ENCODE measurements at regions not wholly inside any gene's neighbourhood (a gene's known extent, or its start where the extent isn't known, plus 50 kb on each side); places are given as distances from the start of the nearest gene placed in this dataset.
A peak's percentile ranks its signal among the peaks of the same experiment; 100 is the strongest.

DNA sequence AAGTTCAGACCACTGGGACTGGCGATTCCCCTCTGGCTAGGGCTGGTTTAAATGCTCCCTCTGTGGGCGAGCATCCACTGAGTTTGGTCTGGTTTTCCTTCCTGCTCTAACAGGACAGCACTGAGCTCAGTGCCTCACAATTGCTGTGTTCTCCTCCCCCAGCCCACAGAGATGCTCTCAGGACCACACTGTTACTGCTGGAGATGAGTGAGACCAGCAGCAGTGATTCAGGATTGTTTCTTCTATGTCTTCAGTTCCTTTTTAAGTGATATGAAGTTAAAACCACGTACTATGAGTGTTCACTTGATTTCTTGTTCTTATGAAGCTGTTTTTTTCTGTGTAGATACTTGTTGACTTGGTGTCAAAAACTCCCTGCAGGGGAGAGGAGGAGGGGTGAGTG lies 180.4 kb upstream of the COL8A1 start:
- in situ Hi-C loops (cut with MboI), result no loop called here
- ATAC-seq, result peak; percentile 41
- TF ChIP-seq RUNX3 (IDR thresholded peaks at IDR 0.05; ENCODE audit: low read length), result peak; percentile 51
- TF ChIP-seq HSF1 (IDR thresholded peaks at IDR 0.05; ENCODE audit: low read depth, low read length), result no peak
- TF ChIP-seq CBX5 (IDR thresholded peaks at IDR 0.05; ENCODE audit: low read depth), result 0 out of 2 replicates have a peak, but pooled peaks have one; percentile 34
- TF ChIP-seq NFIC (IDR thresholded peaks at IDR 0.05; ENCODE audit: low read depth, low read length), result peak; percentile 41; the same call in 1 of the 2 replicates
- peak; percentile 18; the same call in 1 of the 2 replicates for TF ChIP-seq RAD21 (IDR thresholded peaks at IDR 0.05; ENCODE audit: insufficient read depth, low read depth, low read length)
- TF ChIP-seq POU2F2 (IDR thresholded peaks at IDR 0.05; ENCODE audit: borderline replicate concordance, low read depth, low read length), result no peak
- no peak for TF ChIP-seq IRF5 (IDR thresholded peaks at IDR 0.05; ENCODE audit: borderline replicate concordance)
- no peak for TF ChIP-seq CHD1 (IDR thresholded peaks at IDR 0.05; ENCODE audit: low read depth, low read length)
- TF ChIP-seq JUNB (IDR thresholded peaks at IDR 0.05), result 0 out of 2 replicates have a peak, but pooled peaks have one; percentile 13
- 0 out of 2 replicates have a peak, but pooled peaks have one; percentile 16 for TF ChIP-seq SMC3 (IDR thresholded peaks at IDR 0.05; ENCODE audit: borderline replicate concordance, low read length)
- TF ChIP-seq HDAC6 (IDR thresholded peaks at IDR 0.05; ENCODE audit: unreplicated experiment), result no peak
- no peak for TF ChIP-seq GABPA (IDR thresholded peaks at IDR 0.05; ENCODE audit: low read depth)
- Histone ChIP-seq H3K36me3 (ENCODE audit: control insufficient read depth in 2 of 2, insufficient read depth in 2 of 2, low read length in 1 of 2) (no peaks in the 10 kb centered on the region), H3K27me3 (replicated peaks in 1 of 2; ENCODE audit: control insufficient read depth in 2 of 2, insufficient read depth in 2 of 2, low read length in 1 of 2) (no peaks in the 10 kb centered on the region), H3K27ac (ENCODE audit: control insufficient read depth, insufficient read depth) (no peak overlapping the region), H3K9ac (ENCODE audit: control insufficient read depth, insufficient read depth, low read length) (no peak overlapping the region), H3K4me1 (ENCODE audit: control insufficient read depth, insufficient read depth, low read length) (0 out of 2 replicates have a peak, but pooled peaks cover 3% of the 10 kb centered on the region), H3K9me3 (replicated peaks; ENCODE audit: control insufficient read depth, insufficient read depth, low read length) (no peaks in the 10 kb centered on the region), H2AFZ (ENCODE audit: control insufficient read depth, low read depth, low read length) (peak overlapping the region; percentile 8), H4K20me1 (ENCODE audit: control insufficient read depth, insufficient read depth) (no peaks in the 10 kb centered on the region), H3K79me2 (ENCODE audit: control insufficient read depth, insufficient read depth, low read length) (no peaks in the 10 kb centered on the region), H3K4me2 (ENCODE audit: control insufficient read depth, insufficient read depth) (no peak overlapping the region), H3K4me3 (no peak overlapping the region)
- RAD21 ChIA-PET (ENCODE audit: unreplicated experiment), result no interaction called here
- CTCF ChIA-PET, result no interaction called here
- SMC1A ChIA-PET (ENCODE audit: uncharacterized antibody, unreplicated experiment), result no interaction called here
- POLR2A ChIA-PET, result no interaction called here
- DNase-seq (ENCODE audit: low read depth, low spot score), result no peak
- 12% methylated on average over 3 of the region's 3 CpGs for WGBS (ENCODE audit: insufficient coverage, insufficient replicate concordance, low lambda C conversion rate, missing lambda C conversion rate)
- no TSS peak for BruUV-seq (replicated peaks)
- no peak for FAIRE-seq
- intact Hi-C loops (cut with micrococcal nuclease; ENCODE audit: unreplicated experiment), result no loop called here
